GM18861 (cell line): ENCODE measurements at regions not wholly inside any gene's neighbourhood (a gene's known extent, or its start where the extent isn't known, plus 50 kb on each side); places are given as distances from the start of the nearest gene placed in this dataset.
"Not testable (repeated sequence)": the region's sequence is repeated elsewhere in the genome, so short reads cannot be mapped to it uniquely, and the experiment has no call there.

Experiments used
- ATAC-seq: cut with Tn5 transposase; IDR thresholded peaks from one replicate; pipeline ENCODE4 v1.9.1; 2021; ENCODE audit not compliant: unreplicated experiment

DNA sequence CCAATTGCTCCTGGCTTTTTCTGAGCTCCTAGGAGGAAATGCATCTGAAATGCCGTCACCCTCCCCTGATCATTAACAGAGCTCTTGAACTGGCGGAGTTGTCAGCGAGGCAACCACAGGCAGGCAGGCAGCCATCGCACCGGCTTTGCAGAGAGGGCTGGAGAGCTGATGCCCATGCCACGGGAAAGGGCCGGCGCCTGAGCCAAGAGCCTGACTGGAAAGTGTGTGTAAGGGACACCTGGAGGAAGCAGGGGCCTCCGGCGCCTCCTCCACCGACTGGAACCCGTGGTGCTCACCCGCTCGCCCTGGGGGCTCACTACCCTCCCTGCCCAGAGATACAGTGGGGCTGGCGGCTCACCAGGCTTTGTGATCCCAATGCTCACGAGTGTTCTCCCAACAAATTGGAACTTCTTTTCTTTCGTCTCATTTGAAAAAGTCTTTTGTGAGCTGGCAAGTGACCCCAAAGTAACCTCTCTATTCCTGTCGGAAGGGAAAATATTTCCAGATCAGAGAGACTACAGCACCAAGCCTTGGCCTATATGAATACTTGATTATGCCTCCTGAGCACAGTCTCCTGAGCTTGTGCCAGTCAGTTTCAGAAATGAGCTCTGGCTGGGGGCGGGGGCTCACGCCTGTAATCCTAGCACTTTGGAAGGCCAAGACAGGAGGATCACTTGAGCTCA lies 97.7 kb upstream of the SLC25A33 start:
- ATAC-seq, result no peak

GRCh38 chr1:9442278-9442846 lies 96.9 kb upstream of the SLC25A33 start:
- ATAC-seq, result no peak

- ATAC-seq, result no peak
These were observed 96.3 kb upstream of the SLC25A33 start for GRCh38 chr1:9442986-9443385.

GRCh38 chr1:9443913-9444445 lies 95.3 kb upstream of the SLC25A33 start:
- no peak for ATAC-seq

DNA sequence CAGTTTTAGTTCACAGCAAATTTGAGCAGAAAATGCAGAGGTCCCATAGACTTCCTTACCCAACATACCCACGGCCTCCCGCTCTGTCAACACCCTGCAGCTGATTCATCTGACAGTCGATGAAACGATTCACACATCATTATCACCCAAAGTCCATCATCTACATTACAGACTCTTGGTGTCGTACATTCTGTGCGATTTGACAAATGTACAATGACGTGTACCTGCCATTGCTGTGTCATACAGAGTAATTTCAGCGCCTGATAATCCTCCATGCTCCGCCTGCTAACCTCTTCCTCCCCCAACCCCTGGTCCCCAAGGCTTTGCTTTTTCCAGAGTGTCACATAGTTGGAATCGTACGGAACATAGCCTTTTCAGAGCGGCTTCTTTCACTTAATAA lies 94.7 kb upstream of the SLC25A33 start:
- no peak for ATAC-seq

DNA sequence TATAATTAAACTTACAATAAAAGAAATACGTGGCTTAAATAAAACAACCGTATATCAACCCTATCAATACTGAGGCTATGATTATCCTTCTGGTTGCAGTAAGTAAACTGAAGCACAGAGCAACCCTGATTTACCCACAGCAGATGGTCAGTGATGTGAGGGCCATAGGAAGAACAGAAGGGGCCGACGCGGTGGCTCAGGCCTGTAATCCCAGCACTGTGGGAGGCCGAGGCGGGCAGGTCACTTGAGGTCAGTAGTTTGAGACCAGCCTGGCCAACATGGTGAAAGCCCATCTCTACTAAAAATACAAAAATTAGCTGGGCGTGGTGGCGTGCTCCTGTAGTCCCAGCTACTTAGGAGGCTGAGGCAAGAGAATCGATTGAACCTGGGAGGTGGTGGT lies 94.2 kb upstream of the SLC25A33 start:
- not testable (repeated sequence) for ATAC-seq

DNA sequence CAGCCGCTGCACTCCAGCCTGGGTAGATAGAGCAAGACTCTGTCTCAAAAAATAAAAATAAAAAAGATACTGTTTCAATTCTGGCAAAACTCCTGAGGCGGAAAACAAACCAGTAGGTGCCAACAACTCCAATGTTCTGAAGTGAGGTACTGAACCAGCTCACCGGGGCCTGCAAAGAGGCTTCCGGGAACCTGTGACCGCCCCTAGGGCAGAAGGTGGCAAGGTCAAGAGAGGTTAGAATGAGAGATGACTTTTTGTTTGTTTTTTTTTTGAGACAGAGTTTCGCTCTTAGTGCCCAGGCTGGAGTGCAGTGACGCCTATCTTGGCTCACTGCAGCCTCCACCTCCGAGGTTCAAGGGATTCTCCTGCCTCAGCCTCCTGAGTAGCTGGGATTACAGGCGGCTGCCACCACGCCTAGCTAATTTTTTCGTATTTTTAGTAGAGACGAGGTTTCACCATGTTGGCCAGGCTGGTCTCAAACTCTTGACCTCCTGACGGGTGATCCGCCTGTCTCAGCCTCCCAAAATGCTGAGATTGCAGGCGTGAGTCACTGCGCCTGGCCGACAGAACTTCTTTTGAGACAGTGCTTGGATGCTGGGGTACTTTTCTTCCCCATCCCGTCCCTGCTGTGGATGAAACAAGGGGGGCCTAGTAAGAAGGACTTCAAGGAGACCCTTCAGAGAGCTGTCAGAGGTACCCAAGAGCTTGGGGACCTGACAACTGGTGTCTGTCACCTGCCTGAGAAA lies 91.9 kb upstream of the SLC25A33 start:
- no peak for ATAC-seq

DNA sequence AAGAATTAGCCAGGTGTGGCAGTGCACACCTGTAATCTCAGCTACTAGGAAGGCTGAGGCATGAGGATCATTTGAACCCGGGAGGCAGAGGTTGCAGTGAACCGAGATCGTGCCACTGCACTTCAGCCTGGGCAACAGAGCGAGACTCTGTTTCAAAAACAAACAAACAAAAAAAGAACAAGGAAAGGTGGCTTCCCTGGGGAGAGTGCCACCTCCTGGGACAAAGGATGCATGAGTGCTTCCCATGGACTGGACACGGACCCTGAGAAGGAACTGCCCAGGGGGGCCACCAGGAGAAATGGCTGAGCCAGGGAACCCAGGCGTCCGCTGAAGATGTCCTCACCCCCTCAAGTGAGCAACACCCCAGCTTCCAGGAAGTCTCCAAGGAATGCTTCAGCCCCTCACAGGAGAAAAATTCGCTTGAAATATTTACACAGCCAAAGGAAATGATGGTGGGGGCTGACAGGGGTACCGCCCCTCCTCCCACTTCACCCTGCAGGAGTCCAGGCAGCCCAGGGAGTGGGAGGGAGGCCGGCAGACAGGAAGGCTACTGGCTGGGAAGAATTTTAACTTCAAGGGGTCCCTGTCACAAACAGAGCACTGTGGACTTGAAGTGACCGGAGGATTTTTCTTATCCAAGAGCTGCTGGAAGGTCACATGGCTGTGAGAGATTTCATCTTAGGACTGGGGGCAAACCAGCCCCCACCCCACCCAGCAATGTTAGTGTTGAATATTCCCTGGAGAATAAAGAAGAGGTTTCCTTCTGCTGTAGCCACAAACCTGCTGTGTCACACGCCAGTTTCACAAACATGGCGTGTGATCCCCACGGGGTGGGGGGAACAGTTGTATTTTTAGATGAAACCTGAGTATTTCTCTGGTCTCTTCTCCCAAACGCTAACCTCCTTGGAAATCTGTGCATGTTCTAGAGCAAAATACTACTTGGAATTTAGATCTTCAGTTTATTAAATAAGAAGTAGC lies 90.8 kb upstream of the SLC25A33 start:
- no peak for ATAC-seq

DNA sequence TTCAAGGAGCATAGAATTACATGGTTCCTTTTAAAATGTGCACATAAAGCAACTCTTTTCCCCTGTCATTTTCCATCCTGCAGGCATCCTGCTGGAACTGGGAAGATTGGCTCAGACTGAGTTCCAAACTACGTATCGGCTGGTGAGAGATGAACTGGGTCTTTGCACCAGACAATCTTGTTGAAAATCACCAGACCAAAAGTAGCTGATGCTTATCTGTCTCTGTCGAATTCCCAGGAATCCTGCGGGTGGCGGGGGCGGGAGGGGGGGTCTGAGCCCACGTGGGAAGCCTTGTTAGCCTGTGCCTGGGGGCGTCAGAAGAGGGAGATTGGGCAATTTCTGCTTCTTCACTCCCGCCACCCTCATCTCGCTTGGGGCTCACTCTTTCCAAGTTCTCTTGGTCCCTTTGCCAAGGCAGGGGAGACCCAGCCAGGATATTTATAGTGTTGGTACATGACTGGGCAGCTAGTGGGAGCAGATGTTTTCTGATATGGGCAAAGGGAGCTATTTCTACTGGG lies 90.1 kb upstream of the SLC25A33 start:
- no peak for ATAC-seq

GRCh38 chr1:9449976-9450696 lies 89.1 kb upstream of the SLC25A33 start:
- ATAC-seq, result no peak

DNA sequence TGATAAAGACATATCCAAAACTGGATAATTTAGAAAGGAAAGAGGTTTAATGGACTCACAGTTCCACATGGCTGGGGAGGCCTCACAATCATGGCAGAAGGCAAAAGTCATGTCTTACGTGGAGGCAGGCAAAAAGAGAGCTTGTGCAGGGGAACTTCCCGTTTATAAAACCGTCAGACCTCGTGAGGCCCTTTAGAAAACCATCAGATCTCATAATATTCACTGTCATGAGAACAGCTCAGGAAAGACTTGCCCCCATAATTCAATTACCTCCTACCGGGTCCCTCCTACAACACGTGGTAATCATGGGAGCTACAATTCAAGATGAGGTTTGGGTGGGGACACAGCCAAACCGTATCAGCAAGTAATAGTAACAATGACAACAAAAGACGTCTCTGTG lies 88.2 kb upstream of the SLC25A33 start:
- no peak for ATAC-seq

DNA sequence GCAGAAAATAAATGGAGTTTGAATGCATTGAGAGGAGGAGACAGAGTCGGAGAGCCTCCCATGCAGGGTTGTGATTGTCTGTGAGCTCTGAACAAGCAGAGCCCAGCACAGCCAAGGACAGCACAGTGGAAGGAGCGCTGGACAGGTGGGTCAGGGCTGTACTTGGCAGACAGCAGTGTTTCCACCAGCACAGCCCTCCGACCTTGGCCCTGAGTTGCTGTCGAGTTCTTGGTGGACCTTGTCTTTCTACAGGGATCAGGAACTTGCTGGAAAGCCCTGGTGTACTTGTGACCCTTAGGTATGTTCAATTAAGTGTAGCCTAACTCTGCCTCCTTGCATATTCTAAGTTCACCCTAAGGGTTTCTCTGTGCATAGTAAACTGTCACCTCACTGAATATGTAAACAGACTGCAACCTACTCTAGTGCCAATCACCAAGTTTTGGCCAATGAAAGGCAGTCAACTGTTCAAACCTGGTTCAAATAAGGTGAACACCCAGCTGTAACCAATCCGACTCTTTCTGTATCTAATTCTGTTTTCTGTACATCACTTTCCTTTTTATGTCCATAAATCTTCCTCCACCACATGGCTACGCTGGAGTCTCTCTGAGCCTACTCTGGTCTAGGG lies 86.6 kb upstream of the SLC25A33 start:
- no peak for ATAC-seq

GRCh38 chr1:9453375-9453774 lies 85.9 kb upstream of the SLC25A33 start:
- ATAC-seq, result no peak

DNA sequence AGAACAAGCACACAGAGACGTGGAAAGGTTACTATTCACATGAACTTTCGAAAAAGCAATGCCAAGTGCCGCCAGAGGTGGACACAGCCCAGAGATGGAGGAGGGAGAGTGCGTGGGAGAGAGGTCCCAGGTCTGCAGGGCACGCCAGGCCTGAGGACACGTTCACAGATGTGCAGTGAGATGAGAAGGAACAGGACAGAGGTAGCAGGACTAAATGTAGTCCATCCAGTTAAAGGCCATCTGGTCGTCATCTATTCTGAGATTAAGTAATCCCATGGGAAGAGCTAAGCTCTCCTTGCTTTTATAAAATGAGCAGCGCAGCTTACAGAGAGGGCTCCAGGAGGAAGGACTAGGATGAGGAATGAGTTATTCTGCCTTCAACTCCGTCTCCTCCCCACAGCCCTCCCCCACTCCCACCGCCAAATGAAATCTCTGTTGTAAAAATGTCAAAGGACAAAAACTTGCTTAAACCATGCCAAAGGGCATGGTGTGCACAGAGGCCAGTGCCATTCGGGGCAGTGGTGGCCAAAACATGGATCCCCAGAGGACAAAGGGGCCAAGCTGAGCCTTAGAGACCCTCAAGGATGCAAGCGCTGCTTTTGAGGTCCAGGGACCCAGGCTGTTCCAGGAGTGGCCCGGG lies 85.4 kb upstream of the SLC25A33 start:
- ATAC-seq, result no peak

DNA sequence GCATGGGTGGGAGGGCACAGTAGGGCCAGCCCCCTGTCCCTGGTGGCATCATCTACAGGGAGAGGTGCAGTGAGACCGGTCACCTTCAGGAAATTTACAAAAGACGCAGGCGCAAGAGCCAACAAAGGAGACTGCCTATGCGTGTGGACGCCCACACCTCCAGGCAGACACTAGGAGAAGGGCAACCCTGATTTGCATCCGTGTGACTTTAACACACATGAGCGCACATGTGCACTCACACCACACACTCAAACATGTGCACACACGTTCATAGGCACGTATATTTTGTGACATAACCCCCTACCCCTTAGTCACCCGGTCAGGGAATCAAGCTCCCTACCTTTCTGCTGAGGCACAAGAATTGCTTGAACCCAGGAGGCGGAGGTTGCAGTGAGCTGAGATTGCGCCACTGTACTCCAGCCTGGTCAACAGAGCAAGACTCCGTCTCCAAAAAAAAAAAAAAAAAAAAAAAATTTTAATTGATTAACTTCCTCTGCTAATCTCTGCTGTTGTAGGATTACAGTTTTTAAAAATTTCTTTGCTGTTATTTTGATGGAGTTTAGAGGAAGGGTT lies 84.7 kb upstream of the SLC25A33 start:
- ATAC-seq, result no peak

GRCh38 chr1:9455487-9456234 lies 83.6 kb upstream of the SLC25A33 start:
- ATAC-seq, result no peak

DNA sequence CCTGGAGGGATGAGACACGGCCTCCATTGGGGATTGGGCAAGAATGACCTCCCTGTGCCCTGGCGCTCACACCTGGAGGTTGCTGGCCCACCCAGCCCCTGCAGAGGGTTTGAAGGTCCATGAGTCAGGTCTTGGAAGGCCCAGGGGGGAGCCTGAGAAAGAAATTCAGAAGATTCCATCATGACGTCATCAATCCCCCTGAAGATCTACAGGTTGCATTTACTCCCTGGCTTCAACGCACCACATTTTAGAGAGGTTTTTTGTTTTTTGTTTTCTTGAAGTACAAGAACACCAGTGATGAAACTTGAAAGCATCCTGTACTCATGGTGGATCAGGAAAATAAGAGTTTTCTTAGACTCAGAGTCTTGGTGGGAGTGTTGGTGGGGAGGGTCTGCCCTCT lies 82.4 kb upstream of the SLC25A33 start:
- ATAC-seq, result no peak

GRCh38 chr1:9459816-9460407 lies 79.4 kb upstream of the SLC25A33 start:
- ATAC-seq, result no peak
